ENCODE measurements at regions not wholly inside any gene's neighbourhood (a gene's known extent, or its start where the extent isn't known, plus 50 kb on each side); places are given as distances from the start of the nearest gene placed in this dataset.

DNA sequence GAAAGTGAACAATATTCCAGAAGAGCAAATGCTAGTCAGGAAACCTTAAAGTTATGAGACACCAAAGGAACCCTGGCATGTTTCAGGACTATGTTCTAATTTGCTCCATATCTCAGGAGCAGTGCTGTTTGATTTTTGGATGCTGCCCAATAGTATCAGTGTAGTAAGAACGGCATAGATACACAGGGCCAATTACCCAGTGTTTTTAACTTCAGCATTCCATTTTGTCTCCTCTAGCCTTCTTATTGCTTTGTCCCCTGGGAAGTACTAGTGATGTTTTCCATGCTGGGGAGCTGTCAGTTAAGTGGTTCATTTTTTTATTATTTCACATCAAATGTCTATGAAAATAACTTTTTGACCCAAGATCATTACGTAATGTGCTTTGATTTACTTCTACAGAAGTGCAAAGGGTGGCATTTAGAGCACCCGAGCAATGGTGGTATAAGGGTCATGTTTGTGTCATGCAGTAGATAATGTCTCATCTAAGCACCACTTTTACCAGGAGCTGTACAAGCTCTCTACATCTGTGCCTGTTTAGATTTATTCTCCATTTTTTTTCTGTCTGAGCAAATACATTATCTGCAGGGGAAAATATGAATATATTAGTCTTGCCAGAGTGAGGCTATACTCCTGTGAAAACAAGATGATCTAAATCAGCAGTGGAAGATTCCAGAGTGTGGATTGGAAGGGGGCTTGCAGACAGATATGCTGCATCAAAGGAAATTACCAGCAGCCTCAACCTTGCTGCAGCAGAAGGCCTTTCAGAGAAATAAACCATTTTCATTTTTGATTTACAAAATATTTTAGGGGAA lies 198.8 kb upstream of the OPRM1 start:
- TF ChIP-seq, protein P1, sequence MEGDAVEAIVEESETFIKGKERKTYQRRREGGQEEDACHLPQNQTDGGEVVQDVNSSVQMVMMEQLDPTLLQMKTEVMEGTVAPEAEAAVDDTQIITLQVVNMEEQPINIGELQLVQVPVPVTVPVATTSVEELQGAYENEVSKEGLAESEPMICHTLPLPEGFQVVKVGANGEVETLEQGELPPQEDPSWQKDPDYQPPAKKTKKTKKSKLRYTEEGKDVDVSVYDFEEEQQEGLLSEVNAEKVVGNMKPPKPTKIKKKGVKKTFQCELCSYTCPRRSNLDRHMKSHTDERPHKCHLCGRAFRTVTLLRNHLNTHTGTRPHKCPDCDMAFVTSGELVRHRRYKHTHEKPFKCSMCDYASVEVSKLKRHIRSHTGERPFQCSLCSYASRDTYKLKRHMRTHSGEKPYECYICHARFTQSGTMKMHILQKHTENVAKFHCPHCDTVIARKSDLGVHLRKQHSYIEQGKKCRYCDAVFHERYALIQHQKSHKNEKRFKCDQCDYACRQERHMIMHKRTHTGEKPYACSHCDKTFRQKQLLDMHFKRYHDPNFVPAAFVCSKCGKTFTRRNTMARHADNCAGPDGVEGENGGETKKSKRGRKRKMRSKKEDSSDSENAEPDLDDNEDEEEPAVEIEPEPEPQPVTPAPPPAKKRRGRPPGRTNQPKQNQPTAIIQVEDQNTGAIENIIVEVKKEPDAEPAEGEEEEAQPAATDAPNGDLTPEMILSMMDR (IDR thresholded peaks at IDR 0.05) = no peak
- TF ChIP-seq EZH2 (IDR thresholded peaks at IDR 0.05; ENCODE audit: borderline replicate concordance, insufficient read depth, low read depth, low read length, poor library complexity, severe bottlenecking) = no peak
